Omental fat pad (tissue), 3 donors: ENCODE measurements at regions not wholly inside any gene's neighbourhood (a gene's known extent, or its start where the extent isn't known, plus 50 kb on each side); places are given as distances from the start of the nearest gene placed in this dataset.

ENCODE experiments used
- ATAC-seq: fragments of 150-250 bp; one replicate; pipeline ENCODE4 v1.9.1; 2016; ENCODE audit warnings: mild to moderate bottlenecking, moderate library complexity; ENCODE audit not compliant: low FRiP score
- DNase-seq: peaks from one replicate; pipeline ENCODE4 v3.0.0-alpha.2; 2019; ENCODE audit warnings: low spot score
- TF ChIP-seq, protein P1 (sequence below), 3 donors: fragments of 450-650 bp; IDR thresholded peaks; one replicate each; pipeline ENCODE4 v1.5.1; 2016 to 2017; ENCODE audit warnings: antibody characterized with exemption in 3 of 3, mild to moderate bottlenecking in 3 of 3, moderate library complexity in 2 of 3

DNA sequence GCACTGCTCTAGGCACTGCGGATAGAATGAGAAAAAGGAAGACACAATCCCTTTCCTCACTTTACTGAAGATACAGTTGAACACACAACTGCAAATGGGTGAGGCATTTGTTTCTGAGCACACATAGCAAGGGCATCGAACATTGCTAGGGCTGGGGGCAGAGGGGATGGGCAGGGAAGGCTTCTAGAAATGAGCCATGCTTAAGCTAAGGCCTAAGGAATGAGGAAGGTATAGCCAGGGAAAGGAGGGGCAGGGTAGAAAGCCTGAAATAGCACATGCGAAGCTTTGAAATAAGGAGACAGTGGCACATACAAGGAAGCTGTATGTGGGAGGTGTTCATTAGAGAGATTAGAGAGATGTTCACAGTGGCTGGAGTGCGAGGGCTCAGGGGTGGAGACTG, 92.7 kb downstream of the KIF4B start:
- ATAC-seq: no peak
- TF ChIP-seq, protein P1, sequence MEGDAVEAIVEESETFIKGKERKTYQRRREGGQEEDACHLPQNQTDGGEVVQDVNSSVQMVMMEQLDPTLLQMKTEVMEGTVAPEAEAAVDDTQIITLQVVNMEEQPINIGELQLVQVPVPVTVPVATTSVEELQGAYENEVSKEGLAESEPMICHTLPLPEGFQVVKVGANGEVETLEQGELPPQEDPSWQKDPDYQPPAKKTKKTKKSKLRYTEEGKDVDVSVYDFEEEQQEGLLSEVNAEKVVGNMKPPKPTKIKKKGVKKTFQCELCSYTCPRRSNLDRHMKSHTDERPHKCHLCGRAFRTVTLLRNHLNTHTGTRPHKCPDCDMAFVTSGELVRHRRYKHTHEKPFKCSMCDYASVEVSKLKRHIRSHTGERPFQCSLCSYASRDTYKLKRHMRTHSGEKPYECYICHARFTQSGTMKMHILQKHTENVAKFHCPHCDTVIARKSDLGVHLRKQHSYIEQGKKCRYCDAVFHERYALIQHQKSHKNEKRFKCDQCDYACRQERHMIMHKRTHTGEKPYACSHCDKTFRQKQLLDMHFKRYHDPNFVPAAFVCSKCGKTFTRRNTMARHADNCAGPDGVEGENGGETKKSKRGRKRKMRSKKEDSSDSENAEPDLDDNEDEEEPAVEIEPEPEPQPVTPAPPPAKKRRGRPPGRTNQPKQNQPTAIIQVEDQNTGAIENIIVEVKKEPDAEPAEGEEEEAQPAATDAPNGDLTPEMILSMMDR (IDR thresholded peaks at IDR 0.05): no peak

DNA sequence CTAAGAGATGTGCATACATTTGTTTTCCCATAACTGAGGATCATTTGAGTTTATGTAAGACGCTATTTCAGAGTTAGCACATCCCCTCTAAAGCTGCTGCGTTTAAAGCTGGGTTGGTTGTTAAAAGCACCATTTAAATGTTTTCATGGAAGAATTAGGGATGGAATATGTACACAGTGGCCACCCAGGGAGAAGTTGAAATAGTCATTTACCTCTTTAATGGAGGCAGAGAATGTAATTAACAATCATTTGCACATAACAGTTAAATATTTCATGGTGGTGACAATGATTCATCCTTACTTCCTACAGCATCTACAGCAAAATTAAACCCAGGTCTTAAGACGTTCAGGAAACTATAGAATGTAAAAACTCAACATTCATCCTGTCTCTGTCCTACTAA, 100.3 kb downstream of the KIF4B start:
- ATAC-seq (no peak), DNase-seq (no peak)

More for the DNA sequence above, 92.7 kb downstream of the KIF4B start:
- no peak for DNase-seq

DNA sequence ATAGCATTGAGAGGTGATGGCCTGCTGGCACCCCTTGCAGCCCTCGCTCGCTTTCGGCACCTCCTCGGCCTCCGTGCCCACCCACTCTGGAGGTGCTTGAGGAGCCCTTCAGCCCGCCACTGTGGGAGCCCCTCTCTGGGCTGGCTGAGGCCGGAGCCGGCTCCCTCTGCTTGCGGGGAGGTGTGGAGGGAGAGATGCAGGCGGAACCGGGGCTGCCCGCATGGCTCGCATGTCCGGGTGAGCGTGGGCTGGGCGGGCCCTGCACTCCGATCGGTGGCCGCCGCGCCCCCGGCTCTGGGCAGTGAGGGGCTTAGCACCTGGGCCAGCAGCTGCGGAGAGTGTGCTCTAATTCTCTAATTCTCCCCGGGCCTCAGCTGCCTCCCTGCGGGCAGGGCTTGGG, 101.1 kb downstream of the KIF4B start:
- DNase-seq (no peak), ATAC-seq (no peak)
- TF ChIP-seq, protein P1 (IDR thresholded peaks at IDR 0.05): no peak

More for the DNA sequence above, 100.3 kb downstream of the KIF4B start:
- TF ChIP-seq, protein P1 (IDR thresholded peaks at IDR 0.05): no peak

DNA sequence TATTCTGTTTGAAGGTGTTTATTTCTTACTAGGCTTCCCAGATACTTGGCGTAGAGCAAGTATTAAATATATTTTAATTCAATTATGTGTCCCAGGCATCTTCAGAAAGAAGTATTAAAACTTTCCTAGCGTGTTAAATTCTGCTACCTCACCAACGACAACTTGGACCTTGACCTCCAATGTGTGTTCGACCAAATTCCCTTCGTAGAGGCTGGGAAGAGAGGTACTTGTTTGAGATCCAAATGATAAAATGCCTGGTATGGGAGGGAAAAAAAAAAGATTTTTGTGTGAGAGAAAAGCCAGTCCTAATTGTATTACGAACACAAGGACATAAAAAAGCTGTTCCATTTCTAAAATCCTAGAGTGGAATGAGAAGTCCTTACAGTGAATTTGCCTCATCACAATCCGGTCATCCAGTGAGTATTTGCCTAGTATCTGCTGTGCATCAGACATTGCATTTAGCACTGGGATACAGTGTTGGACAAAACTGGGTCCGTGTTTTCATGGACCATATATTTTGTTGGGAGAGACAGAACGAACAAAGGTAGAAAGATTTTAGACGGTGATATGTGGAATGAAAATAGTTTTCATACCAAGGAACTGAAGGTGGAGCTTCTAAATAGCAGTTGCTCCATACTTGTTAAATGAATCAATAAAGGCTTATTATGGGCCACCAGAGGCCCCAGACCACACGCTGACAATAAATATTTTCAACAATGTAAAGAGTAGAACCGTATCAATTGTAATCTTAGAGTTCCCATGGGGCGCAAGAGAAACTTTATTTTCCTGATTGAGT, 103.1 kb downstream of the KIF4B start:
- ATAC-seq (no peak), DNase-seq (no peak)
- TF ChIP-seq, protein P1 (IDR thresholded peaks at IDR 0.05): no peak

DNA sequence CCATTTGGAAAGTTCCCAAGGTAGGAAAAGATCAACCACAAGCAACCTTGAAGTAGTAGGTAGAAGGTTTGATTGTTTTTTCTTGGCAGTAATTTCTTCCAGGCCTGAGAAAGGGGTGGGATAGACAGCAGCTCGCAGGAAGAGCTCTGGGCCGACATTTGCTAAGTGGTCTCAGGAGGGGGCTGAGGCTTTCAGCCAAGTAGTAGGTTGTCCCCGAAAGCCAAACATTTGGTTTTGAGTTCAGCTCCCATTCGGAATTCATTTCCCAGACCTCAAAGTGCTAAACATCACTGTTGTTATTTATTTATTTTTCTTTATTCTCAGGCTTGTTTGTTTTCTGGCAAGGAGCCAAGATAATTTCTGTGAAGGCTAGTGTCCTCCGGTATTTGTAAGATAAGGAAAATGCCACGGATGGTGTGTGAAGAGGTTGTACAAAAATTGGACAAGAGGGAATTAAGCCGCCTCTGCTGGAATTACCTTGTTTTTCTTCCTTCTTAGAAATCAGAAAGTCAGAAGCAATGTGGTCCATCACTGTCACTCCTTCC, 112.1 kb downstream of the KIF4B start:
- no peak for DNase-seq
- TF ChIP-seq, protein P1 (IDR thresholded peaks at IDR 0.05): no peak
- ATAC-seq: no peak

DNA sequence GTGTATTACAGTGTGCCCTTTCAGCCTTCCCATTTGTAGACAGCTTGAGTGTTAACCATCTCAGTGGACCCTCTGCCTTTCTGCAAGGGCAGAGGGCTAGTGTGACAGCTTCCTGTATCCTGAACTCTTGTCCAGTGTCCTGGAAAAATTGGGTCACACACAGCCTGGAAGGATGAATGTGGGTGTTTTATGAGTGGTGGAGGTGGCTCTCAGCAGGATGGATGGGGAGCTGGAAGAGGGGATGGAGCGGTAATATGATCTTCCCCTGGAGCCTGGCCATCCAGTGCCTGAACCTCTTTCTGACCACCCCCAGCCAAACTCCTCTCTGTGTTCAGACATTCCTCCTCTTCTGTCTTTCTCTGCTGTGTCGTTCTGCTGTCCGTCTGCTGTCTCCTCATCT, 113.0 kb downstream of the KIF4B start:
- no peak for DNase-seq
- TF ChIP-seq, protein P1 (IDR thresholded peaks at IDR 0.05): no peak
- ATAC-seq: no peak

DNA sequence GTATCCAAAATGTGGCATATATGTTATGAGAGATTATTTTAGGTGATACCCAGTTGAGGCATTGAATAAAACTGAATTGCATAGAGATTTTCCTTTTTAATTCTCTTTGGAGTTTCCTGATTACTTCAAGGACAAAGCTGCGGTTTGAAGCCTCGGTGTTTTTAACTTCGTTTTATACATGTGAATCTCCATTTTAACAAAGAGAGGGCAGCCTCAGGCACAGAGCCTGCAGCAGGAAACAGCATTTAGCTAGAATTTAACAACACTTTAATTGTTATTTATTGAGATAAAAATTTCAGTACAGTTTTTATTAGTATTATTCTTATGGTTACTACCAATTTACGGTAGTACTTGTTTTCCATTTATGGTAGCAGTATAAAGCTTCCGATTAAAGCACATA, 114.0 kb downstream of the KIF4B start:
- TF ChIP-seq, protein P1 (IDR thresholded peaks at IDR 0.05): no peak
- DNase-seq: no peak
- ATAC-seq: no peak
